EH (cell line): ENCODE measurements at regions not wholly inside any gene's neighbourhood (a gene's known extent, or its start where the extent isn't known, plus 50 kb on each side); places are given as distances from the start of the nearest gene placed in this dataset.

Experiments used
- DNase-seq: peaks from one replicate; pipeline ENCODE4 v3.0.0-alpha.2; 2015; ENCODE audit warnings: low read depth

DNA sequence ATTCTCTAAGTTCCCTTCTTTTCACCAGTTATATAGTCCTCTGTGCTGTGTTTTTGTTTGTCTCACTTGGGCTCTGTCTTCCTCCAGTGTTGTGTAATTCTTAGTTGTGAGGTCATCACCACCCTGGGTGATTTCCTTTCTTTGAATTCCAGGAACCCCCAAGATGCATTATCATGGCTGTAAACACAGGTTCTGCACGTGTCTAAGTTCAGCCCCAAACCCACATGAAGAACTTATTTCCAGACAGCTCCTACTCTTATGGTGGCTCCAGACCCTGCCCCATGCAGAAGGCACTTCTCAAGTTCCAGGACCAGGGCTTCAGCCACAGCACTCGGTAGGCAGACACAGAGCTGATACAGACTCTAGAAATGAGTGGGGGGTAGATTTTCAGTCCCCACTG is 560.5 kb downstream of the BCL11B start:
- DNase-seq, result no peak

DNA sequence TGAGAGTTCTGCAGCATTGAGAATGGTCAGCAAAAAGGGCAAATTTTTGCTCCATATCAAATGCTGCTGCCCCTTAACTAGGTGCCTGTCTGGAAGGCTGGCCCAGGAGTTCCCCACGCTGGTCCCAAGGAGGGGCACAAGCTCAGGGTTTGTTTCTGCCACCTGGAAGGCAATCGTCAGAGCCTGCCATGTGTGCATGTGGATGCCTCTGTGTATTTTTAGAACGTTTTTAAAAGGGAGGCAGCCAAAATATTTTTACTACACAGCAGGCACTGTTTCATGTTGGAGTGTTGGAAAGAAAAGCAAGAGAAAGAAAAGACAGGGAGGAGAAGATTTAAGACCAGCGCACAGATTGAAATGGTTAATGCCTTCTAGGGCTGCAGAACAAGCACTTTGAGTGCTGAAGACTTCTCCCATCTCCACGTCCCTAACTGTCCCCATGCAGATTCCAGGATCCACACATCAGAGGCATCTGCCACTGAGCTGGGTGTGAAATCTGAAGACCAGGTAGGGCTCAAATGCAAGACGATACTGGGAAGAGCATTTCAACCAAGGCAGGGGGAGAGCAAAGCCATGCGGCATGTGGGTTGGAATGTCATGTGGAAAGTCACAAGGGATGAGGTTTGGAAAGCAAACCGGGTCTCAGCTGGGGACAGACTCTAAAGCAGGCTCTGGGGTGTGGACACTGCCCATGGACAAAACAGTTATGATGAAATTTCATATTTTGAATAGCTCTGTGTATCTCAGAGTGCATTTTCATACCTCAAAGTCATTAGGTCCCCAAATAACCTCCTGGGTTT is 557.2 kb downstream of the BCL11B start:
- no peak for DNase-seq

DNA sequence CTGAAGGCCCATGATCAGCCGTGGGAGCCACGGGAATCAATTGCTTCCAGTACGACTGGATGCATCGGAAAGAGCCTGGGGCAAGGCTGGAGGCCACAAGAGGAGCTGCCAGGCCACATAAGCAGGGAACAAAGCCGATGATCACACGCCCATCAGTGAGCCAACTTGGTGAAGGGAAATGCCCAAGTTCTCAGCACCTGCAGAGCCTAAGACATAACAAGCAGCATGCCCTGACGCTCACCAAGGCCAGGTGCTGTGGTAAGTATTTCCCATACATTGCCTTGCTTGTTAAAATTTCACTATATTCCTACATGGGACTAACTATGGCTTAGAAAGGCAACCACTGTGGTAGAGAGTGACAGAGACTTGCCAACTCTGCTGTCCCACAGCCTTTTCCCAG is 555.9 kb downstream of the BCL11B start:
- DNase-seq, result no peak

DNA sequence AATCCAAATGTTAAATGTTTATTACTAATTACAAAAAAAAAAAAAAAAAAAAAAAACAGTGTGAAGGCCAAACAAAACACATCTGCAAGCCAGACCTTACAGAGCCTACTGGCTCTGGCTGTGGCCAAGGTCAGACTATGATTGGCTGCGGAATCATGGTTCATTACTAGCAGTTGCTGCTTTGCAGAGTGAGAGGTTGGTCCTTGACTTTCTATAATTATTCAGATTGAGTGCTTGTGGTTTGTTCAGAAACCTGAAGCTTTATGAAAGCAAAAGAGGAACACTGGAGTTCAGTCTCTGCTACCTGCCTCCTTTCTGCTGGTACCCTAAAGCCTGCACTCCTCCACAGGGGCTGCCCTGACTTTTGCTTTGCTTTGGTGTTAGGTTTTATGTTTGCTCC is 550.9 kb downstream of the BCL11B start:
- no peak for DNase-seq

DNA sequence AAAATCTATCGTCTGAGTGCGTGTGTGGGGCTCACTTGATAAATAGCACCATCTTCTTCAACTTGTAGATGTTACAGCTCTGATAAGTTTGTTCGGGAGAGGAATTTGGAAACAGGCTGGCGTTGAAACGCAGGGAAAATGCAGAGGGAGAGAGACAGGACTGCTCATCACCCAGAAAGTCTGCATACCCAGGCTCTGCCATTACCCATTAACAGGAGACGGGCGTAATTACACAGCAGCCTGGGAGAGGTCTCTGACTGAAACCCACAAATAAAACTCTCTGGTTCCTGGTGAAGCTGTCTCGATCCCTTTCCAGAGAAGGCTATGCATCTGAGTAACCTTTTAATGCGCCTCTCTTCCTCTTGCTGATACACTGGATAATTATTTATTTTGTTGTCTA is 547.3 kb downstream of the BCL11B start:
- DNase-seq, result no peak

DNA sequence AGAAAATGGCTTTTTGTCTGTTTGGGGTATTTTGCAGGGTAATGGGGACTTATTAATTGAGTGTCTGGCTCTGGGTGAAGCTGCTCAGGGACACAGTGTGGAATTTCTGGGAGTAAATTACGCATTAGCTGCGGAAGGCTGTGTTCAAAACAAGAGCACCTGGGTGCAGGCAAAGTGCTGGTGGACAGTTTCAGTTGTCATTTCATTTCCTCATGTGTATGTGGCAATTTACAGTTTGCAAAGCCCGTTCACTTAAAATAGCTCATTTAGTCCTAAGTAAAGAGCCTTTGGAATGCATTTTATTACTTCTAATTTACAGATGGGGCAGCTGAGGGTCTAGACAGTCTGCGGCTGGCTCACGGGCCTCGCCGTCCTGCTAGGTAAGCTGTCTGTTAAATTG is 546.8 kb downstream of the BCL11B start:
- DNase-seq, result no peak

DNA sequence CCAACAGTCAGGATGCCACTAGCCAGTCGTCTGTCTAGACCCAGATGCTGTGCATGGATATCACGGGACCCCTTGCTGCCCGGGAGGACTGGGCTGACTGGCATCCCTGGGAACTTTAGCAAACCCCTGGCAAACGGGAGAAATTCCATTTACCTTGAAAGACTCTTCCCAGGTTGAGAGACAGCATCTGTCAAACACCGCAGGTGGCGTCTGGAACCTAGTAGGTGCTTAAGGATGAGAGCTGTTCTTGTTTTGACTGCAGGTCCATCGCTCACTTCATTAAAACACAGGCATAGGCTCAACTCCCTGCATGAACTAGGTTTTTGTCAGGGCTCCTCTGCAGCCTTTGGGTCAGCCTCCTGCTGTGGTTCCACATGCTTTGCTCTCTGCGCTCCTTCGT is 546.3 kb downstream of the BCL11B start:
- no peak for DNase-seq

DNA sequence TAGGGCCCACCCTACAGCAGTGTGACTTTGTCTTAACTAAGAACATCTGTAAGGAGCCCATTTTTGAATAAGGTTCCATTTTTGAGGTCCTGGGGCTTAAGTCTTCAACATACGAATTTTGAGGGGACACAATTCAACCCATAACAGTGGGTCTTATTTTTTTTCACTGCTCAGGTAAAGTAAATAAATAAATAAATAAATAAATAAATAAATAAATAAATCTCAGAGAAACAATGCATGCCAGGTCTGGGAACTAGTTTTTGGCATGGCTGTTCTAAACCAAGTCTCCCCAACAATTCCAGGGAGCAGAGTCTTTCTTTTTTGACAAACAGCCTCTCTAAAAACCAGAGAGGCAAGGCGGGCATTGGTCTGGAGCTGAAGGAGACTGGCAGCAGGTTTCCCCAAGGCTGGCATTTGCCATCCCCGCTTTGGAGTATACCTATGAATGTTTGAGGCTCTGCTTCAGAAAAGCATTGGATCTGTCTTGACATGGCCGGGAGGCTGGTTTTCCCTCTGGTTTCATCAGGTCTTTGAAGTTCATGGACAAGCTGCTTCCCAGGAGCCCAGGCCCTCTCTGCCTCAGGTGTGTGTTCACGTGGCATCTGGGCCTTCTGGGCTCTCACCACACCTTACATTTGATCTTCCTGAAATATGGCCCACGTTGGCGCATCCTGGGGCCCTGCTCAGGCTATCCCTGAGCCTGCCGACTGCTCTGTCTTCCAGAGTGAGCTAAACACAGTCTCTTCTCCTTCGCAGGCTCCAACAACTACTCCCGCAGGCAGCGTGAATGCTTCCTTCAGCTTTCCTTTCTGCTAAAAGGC is 545.2 kb downstream of the BCL11B start:
- DNase-seq, result no peak

DNA sequence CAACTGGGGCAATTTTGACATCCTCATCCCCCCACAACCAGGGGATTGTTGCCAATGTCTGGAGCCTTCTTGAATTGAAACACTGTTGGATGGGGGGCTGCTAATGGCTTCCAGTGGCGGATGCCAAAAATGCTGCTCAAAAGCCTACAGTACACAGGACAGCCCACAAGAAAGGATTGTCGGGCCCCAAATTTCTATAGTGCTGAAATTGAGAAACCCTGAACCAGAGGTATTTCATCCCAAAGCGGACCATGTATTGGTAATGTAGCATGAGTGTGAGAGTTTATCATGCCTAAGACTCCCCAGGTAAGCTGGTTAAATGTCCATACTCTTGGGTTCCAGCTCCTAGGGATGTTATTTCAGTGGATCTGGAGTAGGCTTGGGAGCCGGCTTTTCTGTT is 544.0 kb downstream of the BCL11B start:
- no peak for DNase-seq

DNA sequence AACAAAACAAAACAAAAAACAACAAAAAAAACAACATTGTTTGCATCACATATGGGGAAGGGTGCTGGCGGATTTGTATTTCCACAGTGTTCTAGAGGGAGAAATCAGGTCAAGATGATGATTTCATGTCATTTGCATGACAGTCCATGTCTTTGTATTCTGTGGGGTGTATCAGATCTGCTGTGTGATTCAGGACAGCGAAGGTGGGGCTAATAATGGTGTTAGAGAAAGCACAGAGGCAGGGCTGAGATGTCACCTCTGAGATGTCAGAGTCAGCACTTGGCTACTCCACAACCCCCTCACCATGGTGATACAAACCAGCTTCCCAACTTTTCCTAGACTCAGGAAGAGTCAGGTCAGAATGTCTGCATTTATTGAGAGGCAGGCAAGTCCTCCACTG is 543.2 kb downstream of the BCL11B start:
- no peak for DNase-seq

DNA sequence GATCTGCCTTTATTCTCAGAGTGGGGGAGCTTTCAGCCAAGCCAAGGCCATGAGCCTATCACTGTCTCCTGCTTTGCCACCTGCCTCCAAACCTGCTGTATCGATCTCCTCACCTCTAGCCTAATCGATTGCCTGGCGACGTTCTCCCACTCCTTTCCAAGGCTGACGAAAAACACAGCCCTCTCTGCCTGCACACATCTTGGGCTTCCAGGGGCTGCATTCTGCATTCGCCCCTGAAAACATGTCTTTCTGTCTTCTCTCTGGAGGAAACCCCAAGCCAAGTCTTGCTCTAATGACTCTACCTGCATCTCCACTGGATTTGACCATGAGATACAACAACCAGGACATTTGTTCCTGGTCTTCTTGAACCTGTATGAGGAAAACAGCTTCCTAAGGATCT is 540.7 kb downstream of the BCL11B start:
- no peak for DNase-seq

DNA sequence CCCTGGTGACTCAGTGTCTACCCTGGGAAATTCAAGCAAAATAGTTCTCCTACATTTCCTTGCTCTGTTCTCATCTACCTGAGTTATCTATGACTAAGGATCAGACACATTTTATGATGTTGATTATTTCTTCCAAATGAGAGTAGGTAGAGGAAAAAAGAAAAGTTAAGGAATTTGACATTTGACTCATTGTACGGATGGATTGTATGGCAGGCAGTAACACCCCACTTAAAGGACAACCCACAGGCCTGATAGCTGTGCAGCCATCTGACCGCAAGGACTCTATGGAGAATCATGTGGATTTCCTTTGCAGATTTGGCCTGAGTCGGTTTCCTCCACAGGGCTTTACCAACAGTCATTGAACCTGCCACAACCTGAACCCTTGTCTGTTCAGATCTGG is 540.3 kb downstream of the BCL11B start:
- no peak for DNase-seq

DNA sequence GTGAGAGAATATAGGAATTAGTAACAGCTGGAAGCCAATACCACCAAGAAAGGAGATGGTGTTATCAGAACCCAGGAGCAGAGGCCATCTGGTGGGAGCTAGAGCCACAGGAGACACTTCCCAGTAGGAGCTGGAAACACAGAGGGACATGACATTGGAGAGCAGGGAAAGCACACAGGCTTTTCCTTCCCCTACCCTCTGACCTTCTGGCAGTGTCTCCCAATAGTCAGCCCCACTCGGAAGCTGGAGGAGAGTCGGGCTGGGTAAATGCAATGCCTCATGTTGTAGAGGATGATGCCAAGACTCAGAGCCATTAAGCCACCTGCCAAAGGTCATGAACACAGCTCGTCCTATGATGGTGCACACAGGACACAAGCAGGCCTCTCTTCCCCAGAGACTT is 538.5 kb downstream of the BCL11B start:
- DNase-seq, result no peak

DNA sequence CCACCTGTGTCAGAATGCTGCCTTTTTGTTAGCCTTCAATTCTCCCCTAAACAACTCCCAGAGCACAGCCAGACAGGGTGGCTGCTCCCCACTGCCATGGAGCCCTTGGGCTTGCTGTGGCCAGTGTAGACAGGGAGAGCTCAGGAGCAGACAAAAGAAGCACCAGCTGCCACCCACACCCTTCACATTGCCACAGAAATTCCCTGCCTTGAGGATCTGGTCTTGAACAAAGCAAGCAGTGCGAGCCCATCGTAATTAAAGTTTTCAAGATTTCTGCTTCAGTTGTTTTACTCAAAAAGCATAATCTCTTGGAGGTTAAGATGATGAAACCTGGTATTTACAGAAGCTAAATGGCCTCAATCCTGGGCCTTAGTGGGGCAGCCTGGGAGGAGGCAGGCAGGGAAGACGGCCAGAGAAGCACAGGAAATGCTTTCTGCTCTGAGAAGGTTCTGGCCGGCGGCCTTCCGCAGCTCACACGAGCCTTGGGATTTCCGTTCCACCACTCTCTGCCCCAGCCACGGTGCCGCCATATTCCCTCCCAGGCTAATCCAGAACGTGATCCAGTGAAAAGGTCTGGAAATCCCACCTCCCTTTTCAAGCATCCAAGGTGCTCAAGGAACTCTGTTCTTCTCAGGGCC is 535.2 kb downstream of the BCL11B start:
- DNase-seq, result no peak

DNA sequence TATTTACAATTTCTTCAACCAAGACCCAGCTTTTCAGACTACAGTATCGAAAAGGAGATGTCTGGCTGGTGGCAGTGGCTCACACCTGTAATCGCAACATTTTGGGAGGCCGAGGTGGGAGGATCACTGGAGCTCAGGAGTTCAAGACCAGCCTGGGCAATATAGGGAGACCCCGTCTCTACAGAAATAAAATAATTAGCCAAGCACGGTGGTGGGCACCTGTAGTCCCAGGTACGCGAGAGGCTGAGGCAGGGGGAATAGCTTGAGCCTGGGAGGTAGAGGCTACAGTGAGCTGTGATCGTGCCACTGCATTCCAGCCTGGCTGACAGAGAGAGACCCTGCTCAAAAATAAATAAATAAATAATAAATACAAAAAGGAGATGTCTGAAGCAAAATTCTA is 530.5 kb downstream of the BCL11B start:
- DNase-seq, result no peak

DNA sequence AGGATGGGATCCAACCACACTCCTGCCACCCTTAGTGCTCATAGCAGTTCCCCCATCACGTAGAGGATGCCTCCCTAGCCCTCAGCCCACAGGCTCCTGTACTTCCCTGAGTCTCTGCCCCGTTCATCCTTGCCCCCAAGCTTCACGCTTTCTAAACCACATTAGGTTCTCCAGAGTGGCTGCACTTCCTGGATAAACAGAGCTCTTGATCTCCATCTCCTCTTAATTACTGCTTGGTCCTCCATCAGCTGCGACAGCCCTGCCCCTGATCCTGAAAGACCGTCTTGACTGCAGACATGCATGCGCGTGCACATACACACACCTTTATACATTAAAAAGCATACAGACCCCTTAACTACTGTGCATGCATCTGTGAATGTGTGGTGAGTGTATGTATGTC is 530.0 kb downstream of the BCL11B start:
- no peak for DNase-seq

DNA sequence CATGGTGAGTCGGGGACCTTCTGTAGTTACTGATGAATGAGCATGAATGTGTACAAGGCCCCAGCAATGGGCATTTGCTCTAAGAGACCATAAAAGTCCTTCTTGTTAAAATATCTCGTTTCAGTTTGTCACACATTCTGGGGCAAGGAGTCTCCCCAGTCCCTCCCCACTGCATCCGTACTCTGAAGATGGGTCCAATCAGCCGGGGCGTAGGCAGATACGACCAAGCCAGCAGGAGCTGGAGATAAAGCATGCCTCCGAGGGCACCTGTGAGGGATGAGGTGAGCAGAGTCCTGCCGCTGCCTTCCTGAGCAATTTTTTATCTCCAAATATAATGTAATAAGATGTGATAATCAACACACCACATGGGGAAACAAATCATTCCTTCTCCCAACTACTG is 528.5 kb downstream of the BCL11B start:
- no peak for DNase-seq

DNA sequence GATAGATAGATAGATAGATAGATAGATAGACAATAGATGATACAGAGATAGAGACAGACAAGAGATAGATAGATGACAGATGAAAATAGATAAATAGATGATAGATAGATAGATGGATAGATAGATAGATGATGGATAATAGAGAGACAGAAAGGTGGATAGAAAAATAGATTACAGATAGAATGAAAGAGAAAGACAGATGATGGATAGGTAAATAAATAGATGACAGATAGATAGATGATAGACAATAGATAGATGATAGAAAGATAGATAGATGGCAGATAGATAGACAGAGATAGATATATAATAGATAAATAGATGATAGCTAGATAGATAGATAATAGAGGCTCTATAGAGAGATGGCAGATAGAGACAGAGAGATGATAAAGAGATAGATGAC is 523.0 kb downstream of the BCL11B start:
- no peak for DNase-seq

DNA sequence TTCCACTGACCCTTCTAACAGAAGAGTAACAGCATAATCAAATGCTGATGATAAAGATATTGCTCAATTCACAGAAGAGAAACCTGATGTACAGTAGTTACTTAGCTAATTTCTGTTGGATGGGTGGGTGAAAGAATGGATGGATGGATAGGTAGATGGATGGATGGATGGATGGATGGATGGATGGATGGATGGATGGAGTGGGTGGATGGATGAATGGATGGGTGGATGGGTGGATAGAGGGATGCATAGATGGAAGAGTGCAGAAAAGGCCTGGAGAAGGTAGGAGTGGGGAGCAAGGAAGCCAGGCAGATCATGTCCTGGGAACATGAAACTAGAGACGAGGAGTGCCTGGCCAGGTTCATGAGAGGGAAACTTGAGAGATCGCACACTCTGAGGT is 520.9 kb downstream of the BCL11B start:
- no peak for DNase-seq

DNA sequence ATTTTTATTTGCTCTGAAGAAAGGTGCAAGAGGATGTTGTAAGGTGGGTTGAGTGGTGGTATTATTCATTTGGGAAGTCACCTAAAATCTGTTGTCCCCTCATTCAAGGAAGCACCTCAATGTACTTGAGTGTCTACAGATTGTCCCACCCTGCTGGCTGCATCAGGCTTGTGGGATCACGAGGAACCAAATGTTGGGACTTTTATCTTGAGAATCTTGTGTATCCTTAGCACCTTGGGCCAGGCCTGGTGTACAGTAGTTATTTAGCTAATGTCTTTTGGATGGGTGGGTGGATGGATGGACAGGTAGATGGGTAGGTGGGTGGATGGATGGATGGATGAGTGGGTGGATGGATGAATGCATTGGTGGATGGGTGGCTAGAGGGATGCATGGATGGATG is 519.3 kb downstream of the BCL11B start:
- no peak for DNase-seq

DNA sequence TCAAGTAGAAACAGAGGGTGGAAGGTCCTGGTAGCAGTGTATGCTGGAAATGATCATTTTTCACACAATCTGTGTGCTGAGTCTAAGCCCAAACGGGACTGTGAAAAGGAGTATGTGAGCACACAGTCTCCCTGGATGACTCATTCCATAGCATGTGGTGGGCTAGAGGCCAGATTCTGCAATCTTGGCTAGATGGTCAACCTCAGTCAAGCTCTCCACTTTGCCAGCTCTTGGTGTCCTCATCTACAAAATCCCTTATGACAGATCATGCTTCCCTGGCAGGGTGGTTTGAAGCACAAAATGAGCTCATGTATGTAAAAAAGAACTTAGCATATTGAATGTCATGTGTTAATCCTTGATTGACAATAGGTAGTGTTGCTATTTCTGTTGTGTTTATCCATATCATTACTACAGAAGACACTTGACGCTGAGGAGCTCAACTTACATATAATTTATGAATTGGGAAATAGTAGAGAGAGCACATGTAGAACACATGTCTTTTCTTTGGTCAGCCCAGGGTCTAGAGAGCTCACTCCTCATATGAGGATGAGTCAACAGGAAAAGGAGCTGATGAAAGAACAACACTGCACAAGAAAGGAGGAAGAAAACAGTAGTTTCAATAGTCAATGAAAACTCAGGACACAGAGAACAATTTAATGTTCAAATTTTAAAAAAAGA is 517.5 kb downstream of the BCL11B start:
- no peak for DNase-seq

DNA sequence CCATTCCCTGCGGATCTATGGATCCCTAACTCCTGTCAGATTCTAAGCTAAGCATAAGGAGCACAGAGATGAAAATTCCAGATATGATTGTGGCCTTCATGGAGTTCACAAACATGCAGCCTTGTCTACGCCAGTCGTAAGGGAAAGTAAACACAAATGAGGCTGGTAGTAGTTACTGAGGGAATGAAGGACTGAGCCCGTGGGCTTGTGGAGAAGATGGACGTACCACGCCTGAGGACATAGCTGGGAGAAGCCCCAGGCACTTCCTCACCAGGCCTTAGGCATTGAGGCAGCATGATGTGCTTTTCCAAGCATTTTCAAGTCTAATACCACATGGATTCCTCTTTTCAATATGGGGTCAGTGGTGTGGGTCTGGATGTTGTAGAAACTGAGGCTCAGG is 515.2 kb downstream of the BCL11B start:
- no peak for DNase-seq

DNA sequence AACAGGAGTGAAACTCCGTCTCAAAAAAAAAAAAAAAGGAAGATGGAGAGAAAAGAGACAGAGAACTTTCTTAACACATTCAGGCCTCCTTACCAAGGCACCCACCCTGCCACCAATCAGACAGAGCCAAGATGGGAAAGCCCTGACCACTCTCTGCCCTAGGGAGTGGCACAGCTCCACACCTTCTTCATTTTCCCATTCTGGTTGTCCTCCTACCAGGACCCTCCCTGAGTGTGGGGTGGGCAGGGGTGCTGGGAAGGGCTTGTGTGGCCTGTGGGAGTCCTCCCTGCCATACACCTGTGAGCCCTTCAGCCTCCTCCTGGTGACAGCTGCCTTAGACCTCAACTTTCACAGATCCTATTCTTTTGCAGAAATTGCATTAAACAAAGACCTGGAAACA is 513.6 kb downstream of the BCL11B start:
- DNase-seq, result no peak
